ENCODE measurements at regions not wholly inside any gene's neighbourhood (a gene's known extent, or its start where the extent isn't known, plus 50 kb on each side); places are given as distances from the start of the nearest gene placed in this dataset.
"Not testable (repeated sequence)": the region's sequence is repeated elsewhere in the genome, so short reads cannot be mapped to it uniquely, and the experiment has no call there.

- DNase-seq, result no peak
These were observed 139.4 kb downstream of the CEBPB start for GRCh38 chr20:50329981-50330503.

GRCh38 chr20:50330504-50331313, 140.1 kb downstream of the CEBPB start:
- no peak for DNase-seq

GRCh38 chr20:50331469-50332363, 141.1 kb downstream of the CEBPB start:
- no peak for DNase-seq

- no peak for DNase-seq
These were observed 141.9 kb downstream of the CEBPB start for GRCh38 chr20:50332491-50332980.

- DNase-seq, result no peak
These were observed 142.6 kb downstream of the CEBPB start for GRCh38 chr20:50333131-50333670.

- no peak for DNase-seq
These were observed 143.2 kb downstream of the CEBPB start for GRCh38 chr20:50333812-50334211.

- DNase-seq, result not testable (repeated sequence)
These were observed 143.9 kb downstream of the CEBPB start for GRCh38 chr20:50334512-50334911.

GRCh38 chr20:50335105-50335504, 144.5 kb downstream of the CEBPB start:
- DNase-seq, result no peak

- DNase-seq, result no peak
These were observed 145.2 kb downstream of the CEBPB start for GRCh38 chr20:50335866-50336265.

GRCh38 chr20:50336661-50337060, 146.0 kb downstream of the CEBPB start:
- no peak for DNase-seq

- DNase-seq, result no peak
These were observed 147.2 kb downstream of the CEBPB start for GRCh38 chr20:50337521-50338466.

- no peak for DNase-seq
These were observed 148.1 kb downstream of the CEBPB start for GRCh38 chr20:50338479-50339391.

GRCh38 chr20:50339466-50339901, 148.9 kb downstream of the CEBPB start:
- no peak for DNase-seq

- DNase-seq, result no peak
These were observed 149.9 kb downstream of the CEBPB start for GRCh38 chr20:50340541-50340940.

GRCh38 chr20:50341050-50341449, 150.4 kb downstream of the CEBPB start:
- DNase-seq, result no peak

- no peak for DNase-seq
These were observed 151.4 kb downstream of the CEBPB start for GRCh38 chr20:50341880-50342637.

- DNase-seq, result no peak
These were observed 152.0 kb downstream of the CEBPB start for GRCh38 chr20:50342638-50343102.

- no peak for DNase-seq
These were observed 152.5 kb downstream of the CEBPB start for GRCh38 chr20:50343125-50343489.

GRCh38 chr20:50343490-50344179, 153.0 kb downstream of the CEBPB start:
- no peak for DNase-seq

Data from NCI-H2081 (cell line).